H1 (cell line): ENCODE measurements at regions not wholly inside any gene's neighbourhood (a gene's known extent, or its start where the extent isn't known, plus 50 kb on each side); places are given as distances from the start of the nearest gene placed in this dataset.

ENCODE experiments used
- CREB1 ChIP-seq: IDR thresholded peaks from 2 replicates; pipeline ENCODE4 v1.6.1; 2012; ENCODE audit warnings: inconsistent platforms
- CTCF ChIP-seq, 3 experiments: IDR thresholded peaks; 1 replicate in 2 of 3; 2 replicates in 1 of 3; pipeline versions ENCODE4 v1.5.1 to v1.6.1; 2011; ENCODE audit warnings: low read length in 3 of 3, mild to moderate bottlenecking in 3 of 3, inconsistent platforms in 2 of 3, low read depth in 1 of 3, moderate library complexity in 1 of 3; ENCODE audit not compliant: insufficient read depth in 1 of 3; ENCODE audit errors: control extremely low read depth in 1 of 3
- EP300 ChIP-seq, 2 experiments: IDR thresholded peaks; 1 replicate in 1 of 2; 2 replicates in 1 of 2; pipeline ENCODE4 v1.6.1; 2011 to 2012; ENCODE audit warnings: low read depth in 2 of 2, low read length in 2 of 2, mild to moderate bottlenecking in 2 of 2, borderline replicate concordance in 1 of 2, inconsistent platforms in 1 of 2, moderate library complexity in 1 of 2
- EZH2 ChIP-seq: fragments of 200-600 bp; sonication (generic); IDR thresholded peaks from 2 replicates; pipeline ENCODE4 v1.7.1; 2012; ENCODE audit warnings: low read depth, mild to moderate bottlenecking, moderate library complexity, low read length, inconsistent platforms; ENCODE audit not compliant: severe bottlenecking
- PHF8 ChIP-seq: fragments of 200-600 bp; sonication (generic); conservative IDR thresholded peaks from 2 replicates; pipeline ENCODE4 v1.7.1; 2012; ENCODE audit warnings: low read depth, mild to moderate bottlenecking, inconsistent platforms, low read length, moderate library complexity
- POLR2A ChIP-seq, 2 experiments: IDR thresholded peaks; 1 replicate in 1 of 2; 2 replicates in 1 of 2; pipeline ENCODE4 v1.6.1; 2011; ENCODE audit warnings: low read depth in 2 of 2, low read length in 2 of 2, mild to moderate bottlenecking in 2 of 2; ENCODE audit errors: control extremely low read depth in 1 of 2
- POLR2AphosphoS5 ChIP-seq: IDR thresholded peaks from 2 replicates; pipeline ENCODE4 v1.6.1; 2011; ENCODE audit warnings: low read depth, low read length
- RNF2 ChIP-seq: fragments of 200-900, 300-1000 bp; sonication (generic); IDR thresholded peaks from 2 replicates; pipeline ENCODE4 v1.7.1; 2016; ENCODE audit warnings: borderline replicate concordance, low read depth, mild to moderate bottlenecking, antibody characterized with exemption, low read length; ENCODE audit not compliant: poor library complexity, severe bottlenecking; ENCODE audit errors: missing control alignments
- RXRA ChIP-seq: IDR thresholded peaks from 2 replicates; pipeline ENCODE4 v1.6.1; 2011; ENCODE audit warnings: low read depth, mild to moderate bottlenecking, low read length, moderate library complexity; ENCODE audit not compliant: insufficient read depth
- SP4 ChIP-seq: IDR thresholded peaks from 2 replicates; pipeline ENCODE4 v1.6.1; 2012; ENCODE audit warnings: low read length, inconsistent platforms
- SUZ12 ChIP-seq: fragments of 200-600 bp; sonication (generic); IDR thresholded peaks from 2 replicates; pipeline ENCODE4 v1.6.1; 2012; ENCODE audit warnings: mild to moderate bottlenecking, inconsistent platforms, low read length, moderate library complexity, mixed read lengths
- TBP ChIP-seq: IDR thresholded peaks from 2 replicates; pipeline ENCODE4 v1.6.1; 2011; ENCODE audit warnings: low read depth, low read length, improper control_type of control experiment
- YY1 ChIP-seq: IDR thresholded peaks from 2 replicates; pipeline ENCODE4 v1.6.1; 2011; ENCODE audit warnings: low read depth, mild to moderate bottlenecking, low read length

GRCh38 chr17:16879686-16880085, 92.2 kb downstream of the TNFRSF13B start:
- TF ChIP-seq POLR2AphosphoS5 (no peak), CREB1 (no peak), EP300 (IDR thresholded peaks at IDR 0.05; ENCODE audit: borderline replicate concordance in 1 of 2, low read depth in 2 of 2, low read length in 2 of 2) (no peak), EZH2 (no peak), POLR2A (IDR thresholded peaks at IDR 0.05; ENCODE audit: control extremely low read depth in 1 of 2, low read depth in 2 of 2, low read length in 2 of 2) (no peak), RNF2 (no peak), YY1 (no peak), TBP (no peak), CTCF (IDR thresholded peaks at IDR 0.05; ENCODE audit: control extremely low read depth in 1 of 3, insufficient read depth in 1 of 3, low read depth in 1 of 3, low read length in 3 of 3) (no peak), SUZ12 (no peak), PHF8 (no peak), SP4 (no peak), RXRA (no peak)
